Stimulated activated CD4-positive, alpha-beta T cell treated with anti-CD3 and anti-CD28 coated beads, Interleukin-4, amount 100 ng/mL, for 48 hours (primary cell): ENCODE measurements at regions not wholly inside any gene's neighbourhood (a gene's known extent, or its start where the extent isn't known, plus 50 kb on each side); places are given as distances from the start of the nearest gene placed in this dataset.
"Not testable (repeated sequence)": the region's sequence is repeated elsewhere in the genome, so short reads cannot be mapped to it uniquely, and the experiment has no call there.

Experiments
- DNase-seq, 2 donors: peaks; one replicate each; pipeline ENCODE4 v3.0.0-alpha.2; 2020; ENCODE audit warnings: low read depth in 2 of 2

DNA sequence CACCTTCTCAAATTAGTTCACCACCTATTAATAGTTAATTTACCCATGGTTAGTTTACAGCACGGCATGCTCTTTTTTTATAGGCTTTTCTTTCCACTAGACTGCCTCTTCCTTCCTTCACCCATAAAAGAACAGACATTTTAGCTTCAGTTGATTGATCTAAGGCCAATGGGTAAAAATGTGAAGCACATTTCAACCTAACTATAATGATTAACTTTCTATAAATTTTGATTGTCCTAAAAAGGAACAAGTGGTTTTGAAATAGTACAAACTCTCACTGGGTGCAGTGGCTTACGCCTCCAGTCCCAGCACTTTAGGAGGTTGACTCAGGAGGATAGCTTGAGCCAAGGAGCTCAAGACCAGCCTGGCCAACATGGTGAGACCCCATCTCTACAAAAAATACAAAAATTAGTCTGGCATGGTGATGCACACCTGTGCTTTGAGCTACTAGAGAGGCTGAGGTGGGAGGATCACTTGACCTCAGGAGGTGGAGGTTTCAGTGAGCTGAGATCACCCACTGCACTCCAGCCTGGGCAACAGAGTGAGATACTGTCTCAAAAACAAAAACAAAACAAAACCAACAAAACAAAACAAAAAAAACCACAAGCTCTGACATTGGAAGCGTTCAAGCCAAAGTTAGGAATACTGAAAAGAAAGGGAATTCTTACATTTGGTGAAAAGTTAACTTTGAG is 89.9 kb upstream of the FAT1 start:
- no peak for DNase-seq

- no peak for DNase-seq
These were observed 90.9 kb upstream of the FAT1 start for GRCh38 chr4:186814535-186815070.

GRCh38 chr4:186819342-186820086 is 95.9 kb upstream of the FAT1 start:
- DNase-seq, result no peak

GRCh38 chr4:186820391-186820891 is 96.8 kb upstream of the FAT1 start:
- DNase-seq, result no peak

DNA sequence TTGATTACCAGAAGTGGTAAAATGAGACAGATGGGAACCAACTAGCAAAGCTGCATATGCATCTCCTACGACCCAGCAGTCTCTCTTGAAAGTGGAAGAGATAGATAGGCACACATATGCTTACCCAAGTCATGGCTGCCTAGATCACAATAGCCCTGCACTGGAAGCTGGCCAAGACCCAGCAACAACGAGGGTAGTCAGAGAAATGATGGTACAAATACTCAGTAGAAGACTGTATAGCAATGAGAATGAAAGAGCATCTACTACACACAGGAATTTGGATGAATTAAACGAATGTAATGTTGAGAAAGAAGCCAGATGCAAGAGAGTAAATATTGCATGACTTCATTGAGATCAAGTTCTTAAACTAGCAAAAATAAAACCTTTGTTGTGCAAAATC is 100.3 kb upstream of the FAT1 start:
- no peak for DNase-seq

- no peak for DNase-seq
These were observed 101.4 kb upstream of the FAT1 start for GRCh38 chr4:186825069-186825468.

- DNase-seq, result no peak
These were observed 102.3 kb upstream of the FAT1 start for GRCh38 chr4:186826006-186826405.

- DNase-seq, result no peak
These were observed 103.3 kb upstream of the FAT1 start for GRCh38 chr4:186826846-186827533.

- no peak for DNase-seq
These were observed 103.9 kb upstream of the FAT1 start for GRCh38 chr4:186827534-186827897.

GRCh38 chr4:186829097-186829496 is 105.4 kb upstream of the FAT1 start:
- no peak for DNase-seq

DNA sequence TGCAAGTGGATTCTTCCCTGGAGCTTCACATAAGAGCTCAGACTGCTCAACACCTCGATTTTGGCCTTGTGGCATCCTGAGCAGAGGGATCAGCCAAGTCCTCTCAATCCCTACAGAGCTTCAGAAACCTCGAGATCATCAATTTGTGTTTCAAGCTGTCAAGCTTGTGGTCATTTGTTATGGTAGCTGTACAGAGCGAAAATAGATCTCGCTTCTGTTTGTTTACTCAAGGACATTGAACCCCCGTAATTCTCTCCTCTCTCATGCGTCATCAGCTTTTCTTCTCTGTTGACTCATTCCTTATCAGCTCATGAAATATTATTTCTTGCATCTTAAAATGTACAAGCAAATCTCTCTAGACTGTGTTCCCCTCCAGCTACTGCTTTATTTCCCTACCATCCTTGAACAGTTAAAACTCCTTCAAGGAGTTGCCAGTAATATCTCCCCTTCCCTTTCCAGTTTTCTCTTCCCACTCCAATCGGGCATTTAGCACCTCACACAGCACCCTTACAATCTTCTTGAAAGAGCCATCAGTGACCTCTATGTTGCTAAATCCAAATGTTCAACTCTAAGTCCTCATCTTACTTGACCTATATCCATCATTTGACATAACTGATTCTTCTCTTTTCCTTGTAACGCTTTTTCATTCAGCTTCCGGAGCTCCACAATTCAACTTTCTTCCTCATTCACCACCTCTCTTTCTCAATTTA is 106.2 kb upstream of the FAT1 start:
- no peak for DNase-seq

DNA sequence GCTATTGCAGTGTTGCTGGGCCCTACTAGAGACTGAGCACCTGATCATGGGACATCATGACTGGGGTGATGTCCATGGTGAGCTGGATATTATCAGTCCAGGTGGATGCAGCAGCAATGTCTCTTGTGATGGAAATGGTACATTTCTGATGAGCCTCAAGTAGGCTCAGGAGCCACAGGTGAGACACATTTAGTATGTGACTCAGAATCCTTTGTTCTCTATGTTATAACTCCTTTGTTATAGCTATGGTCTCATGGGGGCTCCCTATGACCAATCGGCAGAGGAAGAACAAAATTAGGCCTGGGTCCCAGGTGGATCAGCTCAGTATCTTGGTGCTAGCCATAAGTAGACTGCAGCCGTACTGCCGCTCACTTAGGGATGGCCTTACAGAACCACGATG is 107.9 kb upstream of the FAT1 start:
- DNase-seq, result no peak

- DNase-seq, result no peak
These were observed 109.2 kb upstream of the FAT1 start for GRCh38 chr4:186832906-186833305.

GRCh38 chr4:186837463-186837862 is 113.8 kb upstream of the FAT1 start:
- not testable (repeated sequence) for DNase-seq

DNA sequence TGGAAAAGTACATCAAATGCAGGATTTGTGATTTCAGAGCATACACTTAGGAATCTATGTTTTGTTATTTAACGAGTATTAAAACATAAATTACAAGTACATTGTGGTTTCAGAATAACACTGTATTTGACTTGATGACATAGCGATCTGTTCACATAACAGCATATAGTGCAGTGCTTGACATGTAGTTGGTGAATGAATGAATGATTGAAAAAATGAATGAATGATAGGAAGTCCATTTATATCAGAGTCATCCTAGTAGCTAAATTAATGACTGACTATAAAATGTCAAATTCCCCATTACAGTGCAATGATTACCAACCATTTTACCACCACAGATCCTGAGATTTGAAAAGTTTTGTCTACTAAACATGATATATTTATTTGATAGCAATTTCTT is 114.6 kb upstream of the FAT1 start:
- DNase-seq, result no peak

DNA sequence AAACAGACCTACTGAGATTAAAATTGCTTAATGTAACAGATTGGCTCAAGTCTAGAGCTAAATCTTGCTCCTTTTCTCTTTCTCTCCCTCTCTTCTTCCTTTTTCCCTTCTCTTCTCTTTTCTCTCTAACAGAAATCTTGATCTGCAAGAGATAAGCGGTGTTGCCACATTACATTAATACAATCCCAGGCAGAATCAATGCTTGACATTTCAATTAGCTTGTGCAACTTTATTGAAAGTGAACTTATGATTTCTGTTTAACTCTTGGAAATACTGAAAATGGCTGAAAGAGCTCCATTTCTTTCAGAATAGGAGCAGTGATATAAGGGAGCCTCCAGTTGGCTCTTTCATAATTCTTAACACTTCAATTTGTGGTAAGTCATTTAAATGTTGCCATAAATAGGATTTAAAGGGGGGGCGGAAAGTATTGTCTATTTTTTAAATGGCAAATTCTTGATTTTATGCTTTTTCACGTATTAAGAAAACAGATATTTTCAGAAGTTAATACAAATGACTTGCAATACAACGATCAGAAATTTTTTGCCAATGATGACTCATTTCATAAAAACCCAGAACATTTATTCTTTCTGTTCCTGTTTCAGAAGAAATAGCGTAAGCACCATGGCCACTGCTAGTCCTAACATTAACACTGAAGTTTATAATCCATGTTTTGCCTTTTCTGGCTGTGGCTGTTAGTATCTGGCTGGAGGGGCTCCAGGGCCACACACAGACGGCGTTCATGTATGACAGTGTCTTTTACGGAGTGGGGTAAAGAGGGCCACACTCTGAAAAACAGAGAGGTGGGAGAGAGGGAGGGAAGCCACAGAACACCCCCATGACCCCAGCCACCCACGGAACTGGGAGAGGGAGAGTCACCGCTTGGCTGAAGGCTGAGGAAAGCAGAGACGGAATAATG is 115.7 kb upstream of the FAT1 start:
- DNase-seq, result no peak

DNA sequence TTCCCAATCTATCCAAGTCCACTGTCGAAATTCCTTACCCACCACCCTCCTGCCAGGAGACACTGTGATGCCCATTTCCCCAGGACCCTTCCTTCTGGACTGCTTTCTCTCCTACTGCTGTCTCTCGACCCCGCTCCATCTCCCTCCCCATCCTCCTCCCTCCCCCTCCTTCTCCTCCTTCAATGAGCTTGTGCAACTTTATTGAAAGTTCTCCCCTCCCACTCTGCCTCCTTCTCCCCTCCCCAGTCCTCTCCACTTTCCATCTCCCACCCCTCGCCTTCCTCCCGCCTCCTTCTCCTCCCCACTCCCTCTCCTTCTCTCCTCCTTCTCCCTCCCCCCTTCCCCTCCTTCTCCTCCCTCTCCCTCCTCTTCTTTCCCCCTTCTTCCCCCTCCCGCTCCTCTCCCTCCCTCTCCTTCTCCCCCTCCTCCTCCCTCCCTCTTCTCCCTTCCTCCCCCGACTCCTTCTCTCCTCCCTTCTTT is 116.6 kb upstream of the FAT1 start:
- no peak for DNase-seq

GRCh38 chr4:186840771-186841301 is 117.2 kb upstream of the FAT1 start:
- DNase-seq, result no peak

GRCh38 chr4:186844059-186844681 is 120.5 kb upstream of the FAT1 start:
- no peak for DNase-seq
